ENCODE measurements at regions not wholly inside any gene's neighbourhood (a gene's known extent, or its start where the extent isn't known, plus 50 kb on each side); places are given as distances from the start of the nearest gene placed in this dataset.
"Not testable (repeated sequence)": the region's sequence is repeated elsewhere in the genome, so short reads cannot be mapped to it uniquely, and the experiment has no call there.

DNA sequence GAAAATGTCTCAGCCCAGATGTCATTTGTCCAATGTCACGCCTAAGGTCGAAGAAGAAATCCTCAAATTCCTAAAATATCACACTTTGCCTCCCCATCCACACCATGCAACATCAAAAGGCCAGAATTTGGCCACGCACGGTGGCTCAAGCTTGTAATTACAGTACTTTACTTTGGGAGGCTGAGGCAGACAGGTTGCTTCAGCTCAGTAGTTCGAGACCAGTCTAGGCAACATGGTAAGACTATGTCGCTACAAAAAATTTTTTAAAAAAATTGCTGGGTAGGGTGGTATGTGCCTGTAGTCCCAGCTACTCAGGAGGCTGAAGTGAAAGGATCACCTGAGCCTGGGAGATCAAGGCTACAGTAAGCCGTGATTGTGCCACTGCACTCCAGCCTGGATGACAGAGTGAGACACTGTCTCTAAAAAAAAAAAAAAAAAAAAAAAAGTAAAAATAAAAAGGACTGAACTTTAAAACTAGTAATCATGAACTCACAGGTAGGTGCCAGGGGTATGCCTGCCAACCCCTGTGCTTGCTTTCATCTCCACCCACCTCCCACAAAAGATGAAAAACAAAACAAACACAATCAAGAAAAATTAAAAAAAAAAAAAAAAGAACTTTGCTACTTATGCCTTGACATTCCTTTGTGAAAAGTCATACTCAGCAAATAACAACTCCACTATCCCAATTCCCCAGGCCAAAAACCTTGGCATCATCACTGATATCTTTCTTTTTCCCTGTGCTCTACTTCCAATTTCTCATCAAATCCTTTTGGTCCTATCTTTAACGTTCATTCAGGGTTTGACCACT, 81.3 kb downstream of the SYT15 start:
- H3K4me3 ChIP-seq; BruUV-seq (replicated peaks); H3K4me1 ChIP-seq (ENCODE audit: control insufficient read depth, insufficient read depth, low read length); H4K20me1 ChIP-seq (ENCODE audit: control insufficient read depth, insufficient read depth); H3K27me3 ChIP-seq (replicated peaks in 1 of 2; ENCODE audit: control insufficient read depth in 2 of 2, insufficient read depth in 2 of 2, low read length in 1 of 2); H3K36me3 ChIP-seq (ENCODE audit: control insufficient read depth in 2 of 2, insufficient read depth in 2 of 2, low read length in 1 of 2); H2AFZ ChIP-seq (ENCODE audit: control insufficient read depth, low read depth, low read length); H3K79me2 ChIP-seq (ENCODE audit: control insufficient read depth, insufficient read depth, low read length); H3K27ac ChIP-seq (ENCODE audit: control insufficient read depth, insufficient read depth); in situ Hi-C loops (cut with MboI); POLR2A ChIA-PET; intact Hi-C loops (cut with micrococcal nuclease; ENCODE audit: unreplicated experiment); FAIRE-seq; ATAC-seq; H3K9ac ChIP-seq (ENCODE audit: control insufficient read depth, insufficient read depth, low read length); DNase-seq (ENCODE audit: low read depth, low spot score); RAD21 ChIA-PET (ENCODE audit: unreplicated experiment); CTCF ChIA-PET; H3K9me3 ChIP-seq (replicated peaks; ENCODE audit: control insufficient read depth, insufficient read depth, low read length); H3K4me2 ChIP-seq (ENCODE audit: control insufficient read depth, insufficient read depth); SMC1A ChIA-PET (ENCODE audit: uncharacterized antibody, unreplicated experiment): not testable (repeated sequence)
- 0% methylated on average over 1 of the region's 8 CpGs for WGBS (ENCODE audit: insufficient coverage, insufficient replicate concordance, low lambda C conversion rate, missing lambda C conversion rate)

- ATAC-seq; H3K79me2 ChIP-seq (ENCODE audit: control insufficient read depth, insufficient read depth, low read length); H3K27me3 ChIP-seq (replicated peaks in 1 of 2; ENCODE audit: control insufficient read depth in 2 of 2, insufficient read depth in 2 of 2, low read length in 1 of 2); H3K4me2 ChIP-seq (ENCODE audit: control insufficient read depth, insufficient read depth); intact Hi-C loops (cut with micrococcal nuclease; ENCODE audit: unreplicated experiment); H3K4me3 ChIP-seq; CTCF ChIA-PET; H3K4me1 ChIP-seq (ENCODE audit: control insufficient read depth, insufficient read depth, low read length); H4K20me1 ChIP-seq (ENCODE audit: control insufficient read depth, insufficient read depth); SMC1A ChIA-PET (ENCODE audit: uncharacterized antibody, unreplicated experiment); H2AFZ ChIP-seq (ENCODE audit: control insufficient read depth, low read depth, low read length); H3K9me3 ChIP-seq (replicated peaks; ENCODE audit: control insufficient read depth, insufficient read depth, low read length); H3K36me3 ChIP-seq (ENCODE audit: control insufficient read depth in 2 of 2, insufficient read depth in 2 of 2, low read length in 1 of 2); in situ Hi-C loops (cut with MboI); RAD21 ChIA-PET (ENCODE audit: unreplicated experiment); H3K9ac ChIP-seq (ENCODE audit: control insufficient read depth, insufficient read depth, low read length); POLR2A ChIA-PET; BruUV-seq (replicated peaks); H3K27ac ChIP-seq (ENCODE audit: control insufficient read depth, insufficient read depth); DNase-seq (ENCODE audit: low read depth, low spot score); FAIRE-seq: not testable (repeated sequence)
Measured at GRCh38 chr10:46660835-46661164, 81.9 kb downstream of the SYT15 start.

GRCh38 chr10:46665536-46665935, 86.6 kb downstream of the SYT15 start:
- H3K9ac ChIP-seq (ENCODE audit: control insufficient read depth, insufficient read depth, low read length); H3K27me3 ChIP-seq (replicated peaks in 1 of 2; ENCODE audit: control insufficient read depth in 2 of 2, insufficient read depth in 2 of 2, low read length in 1 of 2); POLR2A ChIA-PET; H4K20me1 ChIP-seq (ENCODE audit: control insufficient read depth, insufficient read depth); RAD21 ChIA-PET (ENCODE audit: unreplicated experiment); H3K4me3 ChIP-seq; H3K79me2 ChIP-seq (ENCODE audit: control insufficient read depth, insufficient read depth, low read length); BruUV-seq (replicated peaks); H3K4me1 ChIP-seq (ENCODE audit: control insufficient read depth, insufficient read depth, low read length); DNase-seq (ENCODE audit: low read depth, low spot score); CTCF ChIA-PET; H3K4me2 ChIP-seq (ENCODE audit: control insufficient read depth, insufficient read depth); ATAC-seq; intact Hi-C loops (cut with micrococcal nuclease; ENCODE audit: unreplicated experiment); H3K27ac ChIP-seq (ENCODE audit: control insufficient read depth, insufficient read depth); H3K36me3 ChIP-seq (ENCODE audit: control insufficient read depth in 2 of 2, insufficient read depth in 2 of 2, low read length in 1 of 2); H2AFZ ChIP-seq (ENCODE audit: control insufficient read depth, low read depth, low read length); FAIRE-seq; SMC1A ChIA-PET (ENCODE audit: uncharacterized antibody, unreplicated experiment); in situ Hi-C loops (cut with MboI); H3K9me3 ChIP-seq (replicated peaks; ENCODE audit: control insufficient read depth, insufficient read depth, low read length): not testable (repeated sequence)
- WGBS (ENCODE audit: insufficient coverage, insufficient replicate concordance, low lambda C conversion rate, missing lambda C conversion rate), result no CpG with 5 or more reads among the region's 1 CpG

- DNase-seq (ENCODE audit: low read depth, low spot score); ATAC-seq; H3K4me3 ChIP-seq; in situ Hi-C loops (cut with MboI); POLR2A ChIA-PET; H3K9me3 ChIP-seq (replicated peaks; ENCODE audit: control insufficient read depth, insufficient read depth, low read length); BruUV-seq (replicated peaks); H3K4me1 ChIP-seq (ENCODE audit: control insufficient read depth, insufficient read depth, low read length); SMC1A ChIA-PET (ENCODE audit: uncharacterized antibody, unreplicated experiment); H3K79me2 ChIP-seq (ENCODE audit: control insufficient read depth, insufficient read depth, low read length); H4K20me1 ChIP-seq (ENCODE audit: control insufficient read depth, insufficient read depth); intact Hi-C loops (cut with micrococcal nuclease; ENCODE audit: unreplicated experiment); H2AFZ ChIP-seq (ENCODE audit: control insufficient read depth, low read depth, low read length); H3K27ac ChIP-seq (ENCODE audit: control insufficient read depth, insufficient read depth); H3K9ac ChIP-seq (ENCODE audit: control insufficient read depth, insufficient read depth, low read length); H3K27me3 ChIP-seq (replicated peaks in 1 of 2; ENCODE audit: control insufficient read depth in 2 of 2, insufficient read depth in 2 of 2, low read length in 1 of 2); FAIRE-seq; RAD21 ChIA-PET (ENCODE audit: unreplicated experiment); CTCF ChIA-PET; H3K4me2 ChIP-seq (ENCODE audit: control insufficient read depth, insufficient read depth); H3K36me3 ChIP-seq (ENCODE audit: control insufficient read depth in 2 of 2, insufficient read depth in 2 of 2, low read length in 1 of 2): not testable (repeated sequence)
- 67% methylated on average over 5 of the region's 6 CpGs for WGBS (ENCODE audit: insufficient coverage, insufficient replicate concordance, low lambda C conversion rate, missing lambda C conversion rate)
Measured at GRCh38 chr10:46668357-46668997, 89.5 kb downstream of the SYT15 start.

Measured in GM12878 (cell line).